ENCODE measurements at regions not wholly inside any gene's neighbourhood (a gene's known extent, or its start where the extent isn't known, plus 50 kb on each side); places are given as distances from the start of the nearest gene placed in this dataset.

DNA sequence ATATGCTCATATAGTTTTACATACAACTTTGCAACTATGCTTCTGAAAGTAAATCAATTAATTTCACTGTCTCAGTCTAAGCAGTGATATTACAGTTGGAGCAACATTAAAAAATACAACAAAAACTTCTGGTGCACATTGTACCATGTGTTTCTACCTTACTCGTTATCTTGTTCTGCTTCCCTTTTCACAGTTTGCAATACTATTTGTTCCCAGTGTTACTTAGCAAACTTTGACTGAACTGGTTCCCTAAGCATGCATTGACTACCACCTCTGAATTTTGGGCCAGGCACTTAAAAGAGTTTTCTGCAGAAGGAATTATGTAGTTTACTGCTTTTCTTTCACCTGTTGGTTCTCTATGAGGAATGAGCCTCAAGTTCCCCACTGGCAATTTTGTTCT is 152.7 kb downstream of the SEC61B start:
- TF ChIP-seq, protein P1, sequence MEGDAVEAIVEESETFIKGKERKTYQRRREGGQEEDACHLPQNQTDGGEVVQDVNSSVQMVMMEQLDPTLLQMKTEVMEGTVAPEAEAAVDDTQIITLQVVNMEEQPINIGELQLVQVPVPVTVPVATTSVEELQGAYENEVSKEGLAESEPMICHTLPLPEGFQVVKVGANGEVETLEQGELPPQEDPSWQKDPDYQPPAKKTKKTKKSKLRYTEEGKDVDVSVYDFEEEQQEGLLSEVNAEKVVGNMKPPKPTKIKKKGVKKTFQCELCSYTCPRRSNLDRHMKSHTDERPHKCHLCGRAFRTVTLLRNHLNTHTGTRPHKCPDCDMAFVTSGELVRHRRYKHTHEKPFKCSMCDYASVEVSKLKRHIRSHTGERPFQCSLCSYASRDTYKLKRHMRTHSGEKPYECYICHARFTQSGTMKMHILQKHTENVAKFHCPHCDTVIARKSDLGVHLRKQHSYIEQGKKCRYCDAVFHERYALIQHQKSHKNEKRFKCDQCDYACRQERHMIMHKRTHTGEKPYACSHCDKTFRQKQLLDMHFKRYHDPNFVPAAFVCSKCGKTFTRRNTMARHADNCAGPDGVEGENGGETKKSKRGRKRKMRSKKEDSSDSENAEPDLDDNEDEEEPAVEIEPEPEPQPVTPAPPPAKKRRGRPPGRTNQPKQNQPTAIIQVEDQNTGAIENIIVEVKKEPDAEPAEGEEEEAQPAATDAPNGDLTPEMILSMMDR (IDR thresholded peaks at IDR 0.05) = no peak
- no peak for TF ChIP-seq POLR2A (IDR thresholded peaks at IDR 0.05)
